ENCODE measurements at regions not wholly inside any gene's neighbourhood (a gene's known extent, or its start where the extent isn't known, plus 50 kb on each side); places are given as distances from the start of the nearest gene placed in this dataset.
A peak's percentile ranks its signal among the peaks of the same experiment; 100 is the strongest.

- DNase-seq: peak; percentile 27
- intact Hi-C loops (cut with DNase I): no loop called here
- H3K9me3 ChIP-seq: no peaks in the 10 kb centered on the region
- no peak overlapping the region for H3K4me3 ChIP-seq
- H3K27me3 ChIP-seq: no peaks in the 10 kb centered on the region
- no peak overlapping the region for H3K27ac ChIP-seq
- no peaks in the 10 kb centered on the region for H3K4me1 ChIP-seq
- no peak for ATAC-seq
- no peak for TF ChIP-seq CTCF (IDR thresholded peaks at IDR 0.05)
- H3K36me3 ChIP-seq: no peaks in the 10 kb centered on the region
Observed at GRCh38 chr5:133847886-133848285, 120.5 kb downstream of the C5orf15 start.

GRCh38 chr5:133847301-133847700, 121.1 kb downstream of the C5orf15 start:
- DNase-seq: peak; percentile 38
- Histone ChIP-seq H3K4me3 (no peak overlapping the region), H3K27ac (no peak overlapping the region), H3K4me1 (no peaks in the 10 kb centered on the region), H3K27me3 (no peaks in the 10 kb centered on the region), H3K9me3 (no peaks in the 10 kb centered on the region), H3K36me3 (no peaks in the 10 kb centered on the region)
- no peak for TF ChIP-seq CTCF (IDR thresholded peaks at IDR 0.05)
- intact Hi-C loops (cut with DNase I): no loop called here
- ATAC-seq: no peak

- H3K27ac ChIP-seq: no peak overlapping the region
- H3K27me3 ChIP-seq: no peaks in the 10 kb centered on the region
- H3K9me3 ChIP-seq: no peaks in the 10 kb centered on the region
- no peak overlapping the region for H3K4me3 ChIP-seq
- TF ChIP-seq CTCF (IDR thresholded peaks at IDR 0.05): no peak
- no peak for ATAC-seq
- no peaks in the 10 kb centered on the region for H3K4me1 ChIP-seq
- intact Hi-C loops (cut with DNase I): no loop called here
- DNase-seq: peak; percentile 30
- no peaks in the 10 kb centered on the region for H3K36me3 ChIP-seq
Observed at GRCh38 chr5:133846478-133847226, 121.8 kb downstream of the C5orf15 start.

- Histone ChIP-seq H3K4me1 (no peaks in the 10 kb centered on the region), H3K9me3 (no peaks in the 10 kb centered on the region), H3K4me3 (no peak overlapping the region), H3K27me3 (no peaks in the 10 kb centered on the region), H3K27ac (no peak overlapping the region), H3K36me3 (no peaks in the 10 kb centered on the region)
- DNase-seq (no peak), ATAC-seq (no peak)
- TF ChIP-seq CTCF (IDR thresholded peaks at IDR 0.05): no peak
- intact Hi-C loops (cut with DNase I): no loop called here
Observed at GRCh38 chr5:133845271-133845670, 123.2 kb downstream of the C5orf15 start.

- no peak for TF ChIP-seq CTCF (IDR thresholded peaks at IDR 0.05)
- DNase-seq (peak; percentile 26), ATAC-seq (no peak)
- H3K27ac ChIP-seq: no peak overlapping the region
- no peaks in the 10 kb centered on the region for H3K4me1 ChIP-seq
- intact Hi-C loops (cut with DNase I): no loop called here
- no peak overlapping the region for H3K4me3 ChIP-seq
- no peaks in the 10 kb centered on the region for H3K36me3 ChIP-seq
- no peaks in the 10 kb centered on the region for H3K9me3 ChIP-seq
- no peaks in the 10 kb centered on the region for H3K27me3 ChIP-seq
Observed at GRCh38 chr5:133844836-133845235, 123.6 kb downstream of the C5orf15 start.

- H3K9me3 ChIP-seq: no peaks in the 10 kb centered on the region
- H3K4me3 ChIP-seq: no peak overlapping the region
- H3K36me3 ChIP-seq: no peaks in the 10 kb centered on the region
- H3K27ac ChIP-seq: no peak overlapping the region
- no peaks in the 10 kb centered on the region for H3K27me3 ChIP-seq
- DNase-seq (no peak), ATAC-seq (no peak)
- no peaks in the 10 kb centered on the region for H3K4me1 ChIP-seq
- intact Hi-C loops (cut with DNase I): no loop called here
- TF ChIP-seq CTCF (IDR thresholded peaks at IDR 0.05): no peak
Observed at GRCh38 chr5:133843911-133844310, 124.5 kb downstream of the C5orf15 start.

Measured in upper lobe of right lung (tissue), 1 donor.